Activated naive CD8-positive, alpha-beta T cell treated with anti-CD3 and anti-CD28 coated beads for 36 hours (primary cell): ENCODE measurements at regions not wholly inside any gene's neighbourhood (a gene's known extent, or its start where the extent isn't known, plus 50 kb on each side); places are given as distances from the start of the nearest gene placed in this dataset.
"Not testable (repeated sequence)": the region's sequence is repeated elsewhere in the genome, so short reads cannot be mapped to it uniquely, and the experiment has no call there.

Experiments used
- DNase-seq: peaks from one replicate; pipeline ENCODE4 v3.0.0; 2021
- H3K27ac Mint-ChIP-seq: one replicate; pipeline ENCODE4 v1.8.0; 2022; ENCODE audit warnings: mild to moderate bottlenecking, moderate library complexity, mixed read lengths
- H3K27me3 Mint-ChIP-seq: one replicate; pipeline ENCODE4 v1.8.0; 2022; ENCODE audit warnings: mild to moderate bottlenecking, mixed read lengths
- H3K36me3 Mint-ChIP-seq: one replicate; pipeline ENCODE4 v1.8.0; 2021; ENCODE audit warnings: mild to moderate bottlenecking, mixed read lengths
- H3K4me1 Mint-ChIP-seq: one replicate; pipeline ENCODE4 v1.8.0; 2021; ENCODE audit warnings: mixed read lengths
- H3K4me3 Mint-ChIP-seq: one replicate; pipeline ENCODE4 v1.8.0; 2022; ENCODE audit warnings: mild to moderate bottlenecking, moderate library complexity, mixed read lengths
- H3K9me3 Mint-ChIP-seq: one replicate; pipeline ENCODE4 v1.8.0; 2022; ENCODE audit warnings: mixed read lengths

- no peak for DNase-seq
- Mint-ChIP-seq H3K27me3 (no peaks in the 10 kb centered on the region), H3K36me3 (no peaks in the 10 kb centered on the region), H3K9me3 (peaks cover 5% of the 10 kb centered on the region), H3K4me1 (no peaks in the 10 kb centered on the region), H3K27ac (no peak overlapping the region), H3K4me3 (no peak overlapping the region)
These were observed 156.2 kb downstream of the RNASET2 start for GRCh38 chr6:166800137-166800536.

- no peak overlapping the region for H3K4me3 Mint-ChIP-seq
- no peak for DNase-seq
- no peak overlapping the region for H3K27ac Mint-ChIP-seq
These were observed 157.7 kb downstream of the RNASET2 start for GRCh38 chr6:166798652-166799051.

DNA sequence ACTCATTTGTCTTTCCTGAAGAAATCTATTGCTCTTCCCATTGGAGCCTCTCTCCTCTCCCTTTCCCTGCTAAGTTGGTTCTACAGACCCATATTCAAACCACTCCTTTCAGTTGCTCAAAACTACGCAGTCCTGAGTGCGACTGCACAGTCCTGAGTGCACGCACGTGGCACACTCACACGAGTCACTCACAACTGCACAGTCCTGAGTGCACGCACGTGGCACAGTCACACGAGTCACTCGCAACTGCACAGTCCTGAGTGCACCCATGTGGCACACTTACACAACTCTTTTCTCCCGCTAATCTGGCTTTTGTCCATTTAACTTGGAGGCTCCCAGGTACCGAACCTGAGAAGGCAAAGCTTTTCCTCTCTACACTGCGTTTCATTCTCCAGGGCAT lies 159.7 kb downstream of the RNASET2 start:
- Mint-ChIP-seq H3K4me1 (no peaks in the 10 kb centered on the region), H3K4me3 (no peak overlapping the region), H3K27me3 (no peaks in the 10 kb centered on the region), H3K36me3 (no peaks in the 10 kb centered on the region), H3K27ac (no peak overlapping the region), H3K9me3 (no peaks in the 10 kb centered on the region)
- DNase-seq, result no peak

More at GRCh38 chr6:166798652-166799051, 157.7 kb downstream of the RNASET2 start:
- Mint-ChIP-seq H3K36me3 (no peaks in the 10 kb centered on the region), H3K4me1 (no peaks in the 10 kb centered on the region), H3K9me3 (no peaks in the 10 kb centered on the region), H3K27me3 (no peaks in the 10 kb centered on the region)

GRCh38 chr6:166795879-166796278 lies 160.5 kb downstream of the RNASET2 start:
- no peaks in the 10 kb centered on the region for H3K27me3 Mint-ChIP-seq
- H3K4me3 Mint-ChIP-seq, result no peak overlapping the region
- no peaks in the 10 kb centered on the region for H3K9me3 Mint-ChIP-seq
- no peaks in the 10 kb centered on the region for H3K36me3 Mint-ChIP-seq
- no peak for DNase-seq
- H3K27ac Mint-ChIP-seq, result no peak overlapping the region
- no peaks in the 10 kb centered on the region for H3K4me1 Mint-ChIP-seq

DNA sequence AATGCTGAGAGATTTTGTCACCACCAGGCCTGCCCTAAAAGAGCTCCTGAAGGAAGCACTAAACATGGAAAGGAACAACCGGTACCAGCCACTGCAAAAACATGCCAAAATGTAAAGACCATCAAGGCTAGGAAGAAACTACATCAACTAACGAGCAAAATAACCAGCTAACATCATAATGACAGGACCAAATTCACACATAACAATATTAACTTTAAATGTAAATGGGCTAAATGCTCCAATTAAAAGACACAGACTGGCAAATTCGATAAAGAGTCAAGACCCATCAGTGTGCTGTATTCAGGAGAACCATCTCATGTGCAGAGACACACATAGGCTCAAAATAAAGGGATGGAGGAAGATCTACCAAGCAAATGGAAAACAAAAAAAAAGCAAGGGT lies 163.8 kb upstream of the RPS6KA2 start:
- peaks cover 14% of the 10 kb centered on the region for H3K27me3 Mint-ChIP-seq
- H3K9me3 Mint-ChIP-seq, H3K4me1 Mint-ChIP-seq, DNase-seq, H3K27ac Mint-ChIP-seq, H3K36me3 Mint-ChIP-seq, H3K4me3 Mint-ChIP-seq: not testable (repeated sequence)

GRCh38 chr6:166788846-166789529 lies 161.9 kb upstream of the RPS6KA2 start:
- not testable (repeated sequence) for H3K27ac Mint-ChIP-seq, H3K9me3 Mint-ChIP-seq, H3K4me1 Mint-ChIP-seq, H3K36me3 Mint-ChIP-seq, H3K4me3 Mint-ChIP-seq, DNase-seq
- peaks cover 14% of the 10 kb centered on the region for H3K27me3 Mint-ChIP-seq

DNA sequence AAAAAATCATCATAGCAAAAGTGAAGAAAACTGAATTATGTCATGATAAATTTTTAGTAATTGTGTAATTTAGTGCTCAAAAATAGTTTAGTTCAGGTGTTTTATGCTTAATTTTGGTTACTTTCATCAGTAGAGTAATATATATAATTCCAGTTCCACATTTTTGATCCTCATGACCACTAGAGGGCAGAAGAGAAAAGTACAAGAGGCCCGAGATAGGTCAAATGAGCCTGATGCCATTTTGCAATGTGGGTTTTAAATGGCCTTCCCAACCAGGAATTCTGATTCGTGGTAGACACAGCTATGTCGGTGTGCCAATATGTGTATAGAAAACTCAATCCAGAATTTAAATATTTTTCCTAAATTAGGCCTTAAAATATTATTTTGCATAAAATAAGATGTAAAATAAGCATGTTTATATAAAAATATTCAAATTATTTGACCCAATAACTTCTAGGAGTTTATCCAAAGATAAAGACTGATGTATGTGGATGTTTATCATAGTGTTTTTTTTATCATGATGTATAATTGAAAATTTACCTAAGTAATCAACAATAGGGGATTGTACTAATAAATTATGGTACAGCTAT lies 159.7 kb upstream of the RPS6KA2 start:
- Mint-ChIP-seq H3K9me3 (no peaks in the 10 kb centered on the region), H3K36me3 (no peaks in the 10 kb centered on the region), H3K27me3 (peaks cover 14% of the 10 kb centered on the region), H3K4me3 (no peak overlapping the region), H3K4me1 (no peaks in the 10 kb centered on the region), H3K27ac (no peak overlapping the region)
- DNase-seq, result no peak

GRCh38 chr6:166785131-166785530 lies 158.1 kb upstream of the RPS6KA2 start:
- no peaks in the 10 kb centered on the region for H3K4me1 Mint-ChIP-seq
- H3K36me3 Mint-ChIP-seq, result no peaks in the 10 kb centered on the region
- H3K27ac Mint-ChIP-seq, result no peak overlapping the region
- no peak overlapping the region for H3K4me3 Mint-ChIP-seq
- DNase-seq, result no peak
- H3K27me3 Mint-ChIP-seq, result peaks cover 12% of the 10 kb centered on the region
- H3K9me3 Mint-ChIP-seq, result no peaks in the 10 kb centered on the region

- no peak for DNase-seq
- H3K27me3 Mint-ChIP-seq, result peaks cover 9% of the 10 kb centered on the region
- H3K4me3 Mint-ChIP-seq, result no peak overlapping the region
- no peaks in the 10 kb centered on the region for H3K4me1 Mint-ChIP-seq
- no peaks in the 10 kb centered on the region for H3K36me3 Mint-ChIP-seq
- H3K27ac Mint-ChIP-seq, result no peak overlapping the region
- no peaks in the 10 kb centered on the region for H3K9me3 Mint-ChIP-seq
These were observed 157.6 kb upstream of the RPS6KA2 start for GRCh38 chr6:166784691-166785090.

- H3K9me3 Mint-ChIP-seq, result no peaks in the 10 kb centered on the region
- no peak overlapping the region for H3K27ac Mint-ChIP-seq
- no peaks in the 10 kb centered on the region for H3K4me1 Mint-ChIP-seq
- no peak for DNase-seq
- no peaks in the 10 kb centered on the region for H3K36me3 Mint-ChIP-seq
- H3K27me3 Mint-ChIP-seq, result peaks cover 5% of the 10 kb centered on the region
- no peak overlapping the region for H3K4me3 Mint-ChIP-seq
These were observed 155.5 kb upstream of the RPS6KA2 start for GRCh38 chr6:166782520-166782919.

GRCh38 chr6:166781331-166781730 lies 154.3 kb upstream of the RPS6KA2 start:
- Mint-ChIP-seq H3K27ac (no peak overlapping the region), H3K9me3 (no peaks in the 10 kb centered on the region), H3K36me3 (no peaks in the 10 kb centered on the region), H3K27me3 (peaks cover 8% of the 10 kb centered on the region), H3K4me1 (no peaks in the 10 kb centered on the region), H3K4me3 (no peak overlapping the region)
- DNase-seq, result no peak

DNA sequence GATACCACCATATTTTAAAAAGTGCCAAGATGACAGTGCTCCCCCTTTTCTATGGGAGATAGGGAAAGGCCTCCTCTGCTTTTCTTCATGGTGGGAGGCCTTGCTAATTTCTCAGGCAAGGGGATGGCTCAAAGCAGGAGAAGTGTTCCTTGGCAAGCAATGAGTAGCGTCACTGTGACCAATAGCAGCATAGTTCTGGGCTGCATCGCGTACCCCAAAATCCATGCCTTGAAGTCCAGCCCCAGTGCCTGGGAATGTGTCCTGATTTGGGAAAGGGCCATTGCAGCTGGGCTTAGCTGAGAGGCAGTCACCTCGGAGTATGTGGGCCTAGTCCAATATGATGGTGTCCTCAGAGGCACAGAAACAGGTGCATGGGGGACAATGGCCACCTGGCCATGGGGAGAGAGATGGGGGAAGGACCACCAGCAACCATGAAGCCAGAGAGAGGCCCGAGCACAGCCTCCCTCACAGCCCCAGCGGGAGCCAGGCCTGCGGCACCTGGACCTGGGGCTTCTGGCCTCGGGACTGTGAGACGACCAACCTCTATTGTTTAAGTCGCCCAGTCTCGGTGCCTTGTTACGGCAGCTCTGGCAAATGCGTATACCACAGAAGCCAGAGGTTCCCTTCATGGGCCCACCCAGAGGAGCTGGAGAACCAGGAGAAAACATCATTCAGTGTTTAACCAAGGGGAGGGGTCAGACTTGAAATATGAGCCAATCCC lies 153.1 kb upstream of the RPS6KA2 start:
- Mint-ChIP-seq H3K4me1 (peaks cover 3% of the 10 kb centered on the region), H3K36me3 (no peaks in the 10 kb centered on the region), H3K4me3 (no peak overlapping the region), H3K27ac (no peak overlapping the region), H3K9me3 (no peaks in the 10 kb centered on the region), H3K27me3 (peaks cover 16% of the 10 kb centered on the region)
- DNase-seq, result no peak

GRCh38 chr6:166779381-166779780 lies 152.3 kb upstream of the RPS6KA2 start:
- Mint-ChIP-seq H3K9me3 (no peaks in the 10 kb centered on the region), H3K4me3 (no peak overlapping the region), H3K27ac (no peak overlapping the region), H3K36me3 (no peaks in the 10 kb centered on the region), H3K27me3 (peaks cover 17% of the 10 kb centered on the region), H3K4me1 (peaks cover 3% of the 10 kb centered on the region)
- no peak for DNase-seq

DNA sequence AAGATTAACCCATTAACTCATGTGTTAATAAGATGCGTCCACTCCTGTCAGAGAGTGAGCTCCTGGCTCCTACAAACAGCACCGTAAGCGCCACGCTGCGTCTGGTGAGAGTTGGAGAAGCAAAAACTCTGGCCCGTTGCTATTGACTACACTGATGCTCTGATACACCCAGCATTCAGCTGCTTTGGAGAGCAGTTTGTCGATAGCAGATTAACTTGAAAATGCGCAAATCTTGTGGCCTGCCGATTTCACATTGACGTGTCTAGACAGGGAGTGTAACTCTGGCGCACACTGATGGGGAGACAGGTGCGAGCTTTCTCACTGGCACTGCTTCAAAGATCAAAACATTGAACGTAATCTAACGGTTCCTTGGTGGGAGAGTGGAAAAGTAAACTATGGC lies 151.7 kb upstream of the RPS6KA2 start:
- H3K36me3 Mint-ChIP-seq, result no peaks in the 10 kb centered on the region
- H3K27ac Mint-ChIP-seq, result no peak overlapping the region
- no peaks in the 10 kb centered on the region for H3K9me3 Mint-ChIP-seq
- peaks cover 3% of the 10 kb centered on the region for H3K4me1 Mint-ChIP-seq
- H3K27me3 Mint-ChIP-seq, result peaks cover 17% of the 10 kb centered on the region
- H3K4me3 Mint-ChIP-seq, result no peak overlapping the region
- DNase-seq, result no peak

DNA sequence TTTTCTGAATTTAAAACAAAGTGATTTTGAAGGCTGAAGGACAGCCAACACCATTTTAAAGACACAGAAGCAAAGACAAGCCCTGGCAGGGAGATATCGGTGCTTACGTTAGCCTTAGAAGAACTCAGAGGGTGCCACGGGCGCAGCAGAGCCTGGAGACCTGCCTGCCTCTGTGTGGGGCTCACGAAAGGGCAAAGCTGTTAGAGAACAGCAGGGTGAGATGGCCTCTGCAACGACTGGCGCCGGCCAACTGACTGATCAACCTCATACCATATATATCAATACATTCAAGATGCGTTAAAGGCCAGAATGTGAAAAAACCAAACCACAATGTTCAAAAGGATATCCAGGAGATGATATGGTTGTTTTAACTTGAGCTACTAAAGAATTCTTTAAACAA lies 151.0 kb upstream of the RPS6KA2 start:
- no peak overlapping the region for H3K4me3 Mint-ChIP-seq
- no peaks in the 10 kb centered on the region for H3K9me3 Mint-ChIP-seq
- H3K36me3 Mint-ChIP-seq, result no peaks in the 10 kb centered on the region
- DNase-seq, result no peak
- H3K27ac Mint-ChIP-seq, result no peak overlapping the region
- peaks cover 24% of the 10 kb centered on the region for H3K27me3 Mint-ChIP-seq
- peaks cover 3% of the 10 kb centered on the region for H3K4me1 Mint-ChIP-seq
